GM19025 (cell line): ENCODE measurements at regions not wholly inside any gene's neighbourhood (a gene's known extent, or its start where the extent isn't known, plus 50 kb on each side); places are given as distances from the start of the nearest gene placed in this dataset.
"Not testable (repeated sequence)": the region's sequence is repeated elsewhere in the genome, so short reads cannot be mapped to it uniquely, and the experiment has no call there.

Experiments used
- ATAC-seq: cut with Tn5 transposase; IDR thresholded peaks from one replicate; pipeline ENCODE4 v1.9.1; 2021; ENCODE audit warnings: mild to moderate bottlenecking, low read depth, moderate library complexity; ENCODE audit not compliant: unreplicated experiment

- no peak for ATAC-seq
Observed at GRCh38 chr16:79996321-79996720, 395.8 kb upstream of the MAF start.

GRCh38 chr16:79995315-79995714 is 394.8 kb upstream of the MAF start:
- ATAC-seq = no peak

- no peak for ATAC-seq
Observed at GRCh38 chr16:79994418-79994817, 393.9 kb upstream of the MAF start.

GRCh38 chr16:79993629-79994209 is 393.2 kb upstream of the MAF start:
- no peak for ATAC-seq

GRCh38 chr16:79991969-79992368 is 391.4 kb upstream of the MAF start:
- no peak for ATAC-seq

GRCh38 chr16:79988721-79989220 is 388.2 kb upstream of the MAF start:
- ATAC-seq = no peak

- no peak for ATAC-seq
Observed at GRCh38 chr16:79988089-79988488, 387.6 kb upstream of the MAF start.

- ATAC-seq = no peak
Observed at GRCh38 chr16:79986352-79986751, 385.8 kb upstream of the MAF start.

- ATAC-seq = no peak
Observed at GRCh38 chr16:79985606-79986005, 385.1 kb upstream of the MAF start.

GRCh38 chr16:79984149-79984548 is 383.6 kb upstream of the MAF start:
- not testable (repeated sequence) for ATAC-seq

GRCh38 chr16:79982862-79983261 is 382.3 kb upstream of the MAF start:
- ATAC-seq = no peak

- no peak for ATAC-seq
Observed at GRCh38 chr16:79982361-79982760, 381.8 kb upstream of the MAF start.

GRCh38 chr16:79981814-79982213 is 381.3 kb upstream of the MAF start:
- no peak for ATAC-seq

- ATAC-seq = no peak
Observed at GRCh38 chr16:79980650-79981521, 380.3 kb upstream of the MAF start.

GRCh38 chr16:79977940-79978836 is 377.7 kb upstream of the MAF start:
- no peak for ATAC-seq

GRCh38 chr16:79973320-79973719 is 372.8 kb upstream of the MAF start:
- no peak for ATAC-seq

GRCh38 chr16:79972053-79972704 is 371.6 kb upstream of the MAF start:
- no peak for ATAC-seq

GRCh38 chr16:79971237-79971572 is 370.7 kb upstream of the MAF start:
- ATAC-seq = no peak

- no peak for ATAC-seq
Observed at GRCh38 chr16:79970551-79971236, 370.2 kb upstream of the MAF start.

GRCh38 chr16:79970087-79970486 is 369.6 kb upstream of the MAF start:
- ATAC-seq = no peak
